ENCODE measurements at regions not wholly inside any gene's neighbourhood (a gene's known extent, or its start where the extent isn't known, plus 50 kb on each side); places are given as distances from the start of the nearest gene placed in this dataset.

DNA sequence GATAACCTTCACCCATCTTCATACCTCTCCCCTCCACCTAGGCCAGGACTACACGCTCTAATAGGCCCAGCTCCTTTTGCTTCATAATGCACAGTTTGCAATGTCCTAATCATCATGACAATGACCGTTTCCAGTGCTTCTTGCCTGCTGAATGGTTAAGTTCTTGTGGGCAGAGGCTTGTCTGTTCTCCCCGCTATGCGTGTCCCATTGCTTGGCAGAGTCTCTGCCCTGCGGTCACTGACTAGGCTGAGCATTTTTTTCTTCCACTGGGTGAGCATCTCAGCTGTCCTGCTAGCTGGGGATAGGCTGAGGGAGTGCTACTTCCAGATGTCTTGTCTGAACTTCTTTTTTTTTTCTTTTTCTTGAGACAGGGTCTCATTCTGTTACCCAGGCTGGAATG is 314.7 kb downstream of the UQCRFS1 start:
- DNase-seq (ENCODE audit: low read depth in 1 of 2, low spot score in 1 of 2), result no peak
- Histone ChIP-seq H3K4me3 (replicated peaks; ENCODE audit: insufficient read depth, low read length) (no peak overlapping the region), H3K27me3 (ENCODE audit: insufficient read depth, poor library complexity, severe bottlenecking) (no peaks in the 10 kb centered on the region), H3K27ac (replicated peaks) (no peak overlapping the region)
- TF ChIP-seq, protein P1, sequence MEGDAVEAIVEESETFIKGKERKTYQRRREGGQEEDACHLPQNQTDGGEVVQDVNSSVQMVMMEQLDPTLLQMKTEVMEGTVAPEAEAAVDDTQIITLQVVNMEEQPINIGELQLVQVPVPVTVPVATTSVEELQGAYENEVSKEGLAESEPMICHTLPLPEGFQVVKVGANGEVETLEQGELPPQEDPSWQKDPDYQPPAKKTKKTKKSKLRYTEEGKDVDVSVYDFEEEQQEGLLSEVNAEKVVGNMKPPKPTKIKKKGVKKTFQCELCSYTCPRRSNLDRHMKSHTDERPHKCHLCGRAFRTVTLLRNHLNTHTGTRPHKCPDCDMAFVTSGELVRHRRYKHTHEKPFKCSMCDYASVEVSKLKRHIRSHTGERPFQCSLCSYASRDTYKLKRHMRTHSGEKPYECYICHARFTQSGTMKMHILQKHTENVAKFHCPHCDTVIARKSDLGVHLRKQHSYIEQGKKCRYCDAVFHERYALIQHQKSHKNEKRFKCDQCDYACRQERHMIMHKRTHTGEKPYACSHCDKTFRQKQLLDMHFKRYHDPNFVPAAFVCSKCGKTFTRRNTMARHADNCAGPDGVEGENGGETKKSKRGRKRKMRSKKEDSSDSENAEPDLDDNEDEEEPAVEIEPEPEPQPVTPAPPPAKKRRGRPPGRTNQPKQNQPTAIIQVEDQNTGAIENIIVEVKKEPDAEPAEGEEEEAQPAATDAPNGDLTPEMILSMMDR (IDR thresholded peaks at IDR 0.05; ENCODE audit: insufficient read depth, low read length), result no peak
- TF ChIP-seq POLR2AphosphoS5 (IDR thresholded peaks at IDR 0.05; ENCODE audit: low read depth) (no peak), GABPA (IDR thresholded peaks at IDR 0.05; ENCODE audit: low read depth) (no peak), SPI1 (IDR thresholded peaks at IDR 0.05; ENCODE audit: borderline replicate concordance, low read depth) (no peak)
- TF ChIP-seq, protein P2, sequence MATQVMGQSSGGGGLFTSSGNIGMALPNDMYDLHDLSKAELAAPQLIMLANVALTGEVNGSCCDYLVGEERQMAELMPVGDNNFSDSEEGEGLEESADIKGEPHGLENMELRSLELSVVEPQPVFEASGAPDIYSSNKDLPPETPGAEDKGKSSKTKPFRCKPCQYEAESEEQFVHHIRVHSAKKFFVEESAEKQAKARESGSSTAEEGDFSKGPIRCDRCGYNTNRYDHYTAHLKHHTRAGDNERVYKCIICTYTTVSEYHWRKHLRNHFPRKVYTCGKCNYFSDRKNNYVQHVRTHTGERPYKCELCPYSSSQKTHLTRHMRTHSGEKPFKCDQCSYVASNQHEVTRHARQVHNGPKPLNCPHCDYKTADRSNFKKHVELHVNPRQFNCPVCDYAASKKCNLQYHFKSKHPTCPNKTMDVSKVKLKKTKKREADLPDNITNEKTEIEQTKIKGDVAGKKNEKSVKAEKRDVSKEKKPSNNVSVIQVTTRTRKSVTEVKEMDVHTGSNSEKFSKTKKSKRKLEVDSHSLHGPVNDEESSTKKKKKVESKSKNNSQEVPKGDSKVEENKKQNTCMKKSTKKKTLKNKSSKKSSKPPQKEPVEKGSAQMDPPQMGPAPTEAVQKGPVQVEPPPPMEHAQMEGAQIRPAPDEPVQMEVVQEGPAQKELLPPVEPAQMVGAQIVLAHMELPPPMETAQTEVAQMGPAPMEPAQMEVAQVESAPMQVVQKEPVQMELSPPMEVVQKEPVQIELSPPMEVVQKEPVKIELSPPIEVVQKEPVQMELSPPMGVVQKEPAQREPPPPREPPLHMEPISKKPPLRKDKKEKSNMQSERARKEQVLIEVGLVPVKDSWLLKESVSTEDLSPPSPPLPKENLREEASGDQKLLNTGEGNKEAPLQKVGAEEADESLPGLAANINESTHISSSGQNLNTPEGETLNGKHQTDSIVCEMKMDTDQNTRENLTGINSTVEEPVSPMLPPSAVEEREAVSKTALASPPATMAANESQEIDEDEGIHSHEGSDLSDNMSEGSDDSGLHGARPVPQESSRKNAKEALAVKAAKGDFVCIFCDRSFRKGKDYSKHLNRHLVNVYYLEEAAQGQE (IDR thresholded peaks at IDR 0.05; ENCODE audit: insufficient replicate concordance, low read depth), result no peak

DNA sequence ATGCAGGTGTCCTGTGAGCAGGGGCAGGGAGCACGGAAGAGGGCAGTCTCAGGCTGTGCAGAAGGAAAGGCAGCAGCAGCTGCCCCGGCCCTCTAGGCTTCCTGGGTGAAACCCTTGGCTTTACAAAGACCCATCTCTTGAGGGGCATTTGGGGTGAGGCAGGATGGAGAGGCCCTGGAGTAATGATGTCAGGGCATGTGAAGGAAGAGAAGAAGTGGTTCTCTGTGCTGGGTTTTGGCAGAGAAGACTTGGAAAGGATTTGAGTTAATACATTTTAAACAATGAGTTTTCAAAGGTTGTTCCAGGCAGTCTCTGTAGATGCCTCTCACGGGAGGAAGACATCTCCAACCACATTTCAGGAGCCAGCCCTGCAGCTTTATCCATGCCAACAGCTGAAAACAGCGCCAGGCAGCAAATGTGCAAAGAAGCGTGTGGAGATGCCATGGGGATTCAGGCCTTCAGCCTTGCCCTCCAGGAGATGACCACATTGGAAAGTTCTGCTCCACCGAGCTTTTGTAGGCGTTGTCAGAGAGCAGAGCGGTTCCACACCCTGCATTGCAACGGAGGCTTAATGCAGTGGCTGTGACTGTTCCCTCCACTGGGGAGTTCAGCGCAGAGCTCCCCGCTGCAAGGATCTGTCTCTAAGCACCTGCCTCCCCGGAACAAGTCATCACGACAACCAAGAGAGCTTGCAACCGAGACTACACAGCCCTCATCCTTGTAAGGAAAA is 322.8 kb downstream of the UQCRFS1 start:
- TF ChIP-seq, protein P1 (IDR thresholded peaks at IDR 0.05; ENCODE audit: insufficient read depth, low read length), result no peak
- no peak for TF ChIP-seq POLR2AphosphoS5 (IDR thresholded peaks at IDR 0.05; ENCODE audit: low read depth)
- TF ChIP-seq GABPA (IDR thresholded peaks at IDR 0.05; ENCODE audit: low read depth), result no peak
- TF ChIP-seq, protein P2 (IDR thresholded peaks at IDR 0.05; ENCODE audit: insufficient replicate concordance, low read depth), result no peak
- no peak for TF ChIP-seq SPI1 (IDR thresholded peaks at IDR 0.05; ENCODE audit: borderline replicate concordance, low read depth)
- H3K27me3 ChIP-seq (ENCODE audit: insufficient read depth, poor library complexity, severe bottlenecking), result no peaks in the 10 kb centered on the region
- no peak overlapping the region for H3K27ac ChIP-seq (replicated peaks)
- H3K4me3 ChIP-seq (replicated peaks; ENCODE audit: insufficient read depth, low read length), result no peak overlapping the region
- no peak for DNase-seq (ENCODE audit: low read depth in 1 of 2, low spot score in 1 of 2)

DNA sequence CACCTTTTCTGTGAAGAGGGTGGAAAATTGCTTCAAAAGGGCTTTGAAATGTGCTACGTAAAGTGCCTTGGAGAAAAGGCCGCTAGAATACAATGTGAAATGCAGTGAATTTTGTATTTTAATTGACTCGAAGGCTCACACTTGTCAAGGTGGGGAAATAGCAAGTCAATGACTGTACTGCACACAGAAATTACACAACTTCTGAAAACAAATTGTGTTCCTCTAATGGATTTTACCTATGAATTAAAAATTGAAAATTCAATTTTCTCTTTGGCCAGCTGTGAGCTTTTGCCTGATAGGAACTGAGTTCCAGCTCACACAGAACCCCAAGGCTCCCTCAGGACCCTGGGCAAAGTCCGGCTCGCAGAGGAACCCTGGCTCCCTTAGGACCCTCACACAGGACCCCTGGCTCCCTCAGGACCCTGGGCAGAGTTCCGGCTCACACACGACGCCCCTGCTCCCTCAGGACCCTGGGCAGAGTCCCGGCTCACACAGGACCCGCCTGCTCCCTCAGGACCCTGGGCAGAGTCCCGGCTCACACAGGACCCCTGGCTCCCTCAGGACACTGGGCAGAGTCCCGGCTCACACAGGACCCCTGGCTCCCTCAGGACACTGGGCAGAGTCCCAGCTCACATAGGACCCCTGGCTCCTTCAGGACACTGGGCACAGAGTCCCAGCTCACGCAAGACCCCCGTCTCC is 324.9 kb downstream of the UQCRFS1 start:
- no peaks in the 10 kb centered on the region for H3K27me3 ChIP-seq (ENCODE audit: insufficient read depth, poor library complexity, severe bottlenecking)
- TF ChIP-seq GABPA (IDR thresholded peaks at IDR 0.05; ENCODE audit: low read depth) (no peak), SPI1 (IDR thresholded peaks at IDR 0.05; ENCODE audit: borderline replicate concordance, low read depth) (no peak), POLR2AphosphoS5 (IDR thresholded peaks at IDR 0.05; ENCODE audit: low read depth) (no peak)
- TF ChIP-seq, protein P1 (IDR thresholded peaks at IDR 0.05; ENCODE audit: insufficient read depth, low read length), result no peak
- TF ChIP-seq, protein P2 (IDR thresholded peaks at IDR 0.05; ENCODE audit: insufficient replicate concordance, low read depth), result no peak

More for the DNA sequence above, 324.9 kb downstream of the UQCRFS1 start:
- DNase-seq (ENCODE audit: low read depth in 1 of 2, low spot score in 1 of 2), result no peak
- no peak overlapping the region for H3K4me3 ChIP-seq (replicated peaks; ENCODE audit: insufficient read depth, low read length)
- no peak overlapping the region for H3K27ac ChIP-seq (replicated peaks)
